Colonic mucosa (tissue), 4 donors: ENCODE measurements at regions not wholly inside any gene's neighbourhood (a gene's known extent, or its start where the extent isn't known, plus 50 kb on each side); places are given as distances from the start of the nearest gene placed in this dataset.
"Not testable (repeated sequence)": the region's sequence is repeated elsewhere in the genome, so short reads cannot be mapped to it uniquely, and the experiment has no call there.

Source experiments
- DNase-seq: peaks from one replicate; pipeline ENCODE4 v3.0.0-alpha.2; 2020
- H3K27ac ChIP-seq: fragments of 200-600 bp; one replicate; pipeline ENCODE4 v1.8.0; 2021
- H3K27me3 ChIP-seq: fragments of 200-600 bp; one replicate; pipeline ENCODE4 v1.8.0; 2021
- H3K36me3 ChIP-seq: fragments of 200-600 bp; one replicate; pipeline ENCODE4 v1.8.0; 2021
- H3K4me1 ChIP-seq: fragments of 200-600 bp; one replicate; pipeline ENCODE4 v1.8.0; 2021; ENCODE audit warnings: mild to moderate bottlenecking
- H3K4me3 ChIP-seq: fragments of 200-600 bp; one replicate; pipeline ENCODE4 v1.8.0; 2021
- H3K9ac ChIP-seq, 2 donors: one replicate each; pipeline ENCODE4 v1.7.0; 2013; ENCODE audit warnings: control low read depth in 2 of 2, low read depth in 2 of 2, low read length in 2 of 2
- H3K9me3 ChIP-seq: fragments of 200-600 bp; one replicate; pipeline ENCODE4 v1.8.0; 2021
- CTCF ChIP-seq: fragments of 200-600 bp; IDR thresholded peaks from one replicate; pipeline ENCODE4 v1.8.0; 2022; ENCODE audit warnings: antibody characterized with exemption, mild to moderate bottlenecking
- intact Hi-C: fragments of 100-400 bp; cut with DNase I; formaldehyde crosslinking; loops from one replicate; pipeline ENCODE4 v1.14.1; 2022
- donor health status: healthy.
- donor health status: DM: no; HTN: no; CAD: no.
- donor health status: DM: no; HTN: no; CAD: no.

GRCh38 chr2:16750175-16750924, 84.7 kb upstream of the CYRIA start:
- no peaks in the 10 kb centered on the region for H3K36me3 ChIP-seq
- H3K27ac ChIP-seq: no peak overlapping the region
- TF ChIP-seq CTCF: no peak
- H3K9me3 ChIP-seq: no peaks in the 10 kb centered on the region
- H3K4me1 ChIP-seq: no peaks in the 10 kb centered on the region
- H3K27me3 ChIP-seq: no peaks in the 10 kb centered on the region
- H3K9ac ChIP-seq: no peak overlapping the region
- DNase-seq: no peak
- intact Hi-C loops: loop anchor here (10.0 kb wide), 1 partner anchor 196 kb away; no protein-coding TSS in a partner anchor
- H3K4me3 ChIP-seq: no peak overlapping the region

- H3K27me3 ChIP-seq, intact Hi-C loops, H3K36me3 ChIP-seq, H3K4me1 ChIP-seq, H3K27ac ChIP-seq, H3K9me3 ChIP-seq, H3K9ac ChIP-seq, H3K4me3 ChIP-seq, DNase-seq: not testable (repeated sequence)
These were observed 83.1 kb upstream of the CYRIA start for GRCh38 chr2:16748511-16749266.

- intact Hi-C loops: no loop called here
- H3K4me3 ChIP-seq: no peak overlapping the region
These were observed 82.1 kb upstream of the CYRIA start for GRCh38 chr2:16747689-16748088.

GRCh38 chr2:16747257-16747656, 81.6 kb upstream of the CYRIA start:
- intact Hi-C loops: no loop called here
- no peak overlapping the region for H3K9ac ChIP-seq
- DNase-seq: no peak
- H3K4me1 ChIP-seq: no peaks in the 10 kb centered on the region
- no peaks in the 10 kb centered on the region for H3K27me3 ChIP-seq
- H3K36me3 ChIP-seq: no peaks in the 10 kb centered on the region
- TF ChIP-seq CTCF: no peak
- H3K4me3 ChIP-seq: no peak overlapping the region
- no peak overlapping the region for H3K27ac ChIP-seq
- no peaks in the 10 kb centered on the region for H3K9me3 ChIP-seq

More at GRCh38 chr2:16747689-16748088, 82.1 kb upstream of the CYRIA start:
- Histone ChIP-seq H3K9me3 (no peaks in the 10 kb centered on the region), H3K4me1 (no peaks in the 10 kb centered on the region), H3K27me3 (no peaks in the 10 kb centered on the region), H3K9ac (no peak overlapping the region), H3K36me3 (no peaks in the 10 kb centered on the region), H3K27ac (no peak overlapping the region)
- no peak for TF ChIP-seq CTCF
- no peak for DNase-seq

- intact Hi-C loops: no loop called here
These were observed 81.2 kb upstream of the CYRIA start for GRCh38 chr2:16746833-16747232.

More at GRCh38 chr2:16746833-16747232, 81.2 kb upstream of the CYRIA start:
- no peak overlapping the region for H3K27ac ChIP-seq
- no peak for TF ChIP-seq CTCF
- no peaks in the 10 kb centered on the region for H3K27me3 ChIP-seq
- DNase-seq: no peak
- H3K36me3 ChIP-seq: no peaks in the 10 kb centered on the region
- no peaks in the 10 kb centered on the region for H3K9me3 ChIP-seq
- H3K4me1 ChIP-seq: no peaks in the 10 kb centered on the region
- no peak overlapping the region for H3K9ac ChIP-seq
- H3K4me3 ChIP-seq: no peak overlapping the region
